EH (cell line): ENCODE measurements at regions not wholly inside any gene's neighbourhood (a gene's known extent, or its start where the extent isn't known, plus 50 kb on each side); places are given as distances from the start of the nearest gene placed in this dataset.
"Not testable (repeated sequence)": the region's sequence is repeated elsewhere in the genome, so short reads cannot be mapped to it uniquely, and the experiment has no call there.

Experiments used
- DNase-seq: peaks from one replicate; pipeline ENCODE4 v3.0.0-alpha.2; 2015; ENCODE audit warnings: low read depth

DNA sequence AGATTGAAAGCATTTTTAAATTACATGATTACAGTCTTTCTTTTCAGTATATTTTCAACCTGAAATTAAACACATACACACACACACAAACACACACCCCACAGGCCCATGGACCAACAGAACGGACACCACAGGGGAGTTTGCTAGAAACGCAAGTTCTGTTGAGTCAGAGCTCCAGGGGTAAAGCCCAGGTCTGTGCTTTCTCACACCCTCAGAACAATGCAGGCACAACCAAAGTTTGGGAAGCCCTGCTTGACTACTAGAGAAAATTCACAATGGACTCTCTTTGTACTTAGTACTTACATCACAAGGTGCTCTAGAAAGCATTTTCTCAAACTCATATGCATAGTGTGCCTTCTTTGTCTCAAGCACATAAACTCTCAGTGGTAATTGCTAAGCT, 704.0 kb upstream of the IGFBP3 start:
- no peak for DNase-seq

DNA sequence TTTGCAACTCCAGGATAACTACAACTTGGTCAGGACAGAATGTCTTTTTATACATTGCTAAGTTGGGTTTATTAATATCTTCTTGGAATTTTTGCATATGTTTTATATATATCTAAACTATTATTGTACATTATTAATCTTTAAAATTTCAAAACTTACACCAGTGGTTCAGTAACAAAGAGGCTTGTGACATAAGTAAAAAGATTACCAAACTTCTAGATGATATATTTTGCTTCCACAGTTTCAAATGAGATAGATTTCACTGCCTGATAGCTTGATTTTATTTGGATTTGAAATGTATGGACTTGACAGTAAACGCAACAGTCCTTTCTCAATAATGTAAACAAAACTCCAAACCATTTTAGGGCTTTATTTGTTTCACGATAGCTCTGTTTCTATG, 701.2 kb upstream of the IGFBP3 start:
- no peak for DNase-seq

GRCh38 chr7:46619723-46620310, 698.7 kb upstream of the IGFBP3 start:
- no peak for DNase-seq

DNA sequence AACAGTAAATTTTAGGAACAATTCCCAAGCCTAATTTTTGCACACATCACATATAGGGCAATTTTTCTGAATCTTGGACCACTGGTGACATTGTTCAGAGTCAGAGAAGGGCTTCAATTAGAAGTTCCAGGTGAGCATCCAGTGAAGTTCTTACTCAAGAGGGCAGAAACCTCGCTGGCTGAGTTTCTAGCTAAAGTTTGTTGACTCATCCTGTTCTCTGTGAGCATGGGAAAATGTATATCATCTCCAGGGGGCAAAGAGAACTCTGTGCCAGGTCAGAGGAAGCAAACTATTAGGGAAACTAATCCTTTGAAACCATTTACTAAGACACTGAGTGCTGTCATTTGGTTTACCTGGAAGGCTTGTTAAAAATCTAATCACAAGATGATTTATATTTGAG, 695.6 kb upstream of the IGFBP3 start:
- DNase-seq, result peak; percentile 37

GRCh38 chr7:46613551-46613950, 692.5 kb upstream of the IGFBP3 start:
- DNase-seq, result no peak

- no peak for DNase-seq
Measured at GRCh38 chr7:46613116-46613515, 692.0 kb upstream of the IGFBP3 start.

DNA sequence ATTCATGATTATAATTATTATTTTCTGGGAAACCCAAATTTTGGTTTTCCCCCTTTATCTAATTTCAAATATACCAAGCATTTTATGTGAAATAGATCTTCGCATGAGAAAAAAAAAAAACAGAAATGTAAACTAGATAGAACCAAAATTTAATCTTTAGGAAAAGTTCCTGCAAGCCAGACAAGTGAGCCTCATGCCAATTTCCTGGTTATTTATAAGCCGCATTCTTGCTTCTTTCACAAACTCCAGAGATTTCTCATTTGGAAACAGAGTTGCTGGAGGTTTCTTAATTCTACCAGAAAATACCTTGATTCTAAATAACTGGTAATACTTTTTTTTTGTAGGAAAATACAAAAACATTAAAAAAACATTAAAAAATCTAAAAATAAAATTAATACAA, 690.4 kb upstream of the IGFBP3 start:
- DNase-seq, result no peak

GRCh38 chr7:46610746-46611145, 689.7 kb upstream of the IGFBP3 start:
- peak; percentile 35 for DNase-seq

DNA sequence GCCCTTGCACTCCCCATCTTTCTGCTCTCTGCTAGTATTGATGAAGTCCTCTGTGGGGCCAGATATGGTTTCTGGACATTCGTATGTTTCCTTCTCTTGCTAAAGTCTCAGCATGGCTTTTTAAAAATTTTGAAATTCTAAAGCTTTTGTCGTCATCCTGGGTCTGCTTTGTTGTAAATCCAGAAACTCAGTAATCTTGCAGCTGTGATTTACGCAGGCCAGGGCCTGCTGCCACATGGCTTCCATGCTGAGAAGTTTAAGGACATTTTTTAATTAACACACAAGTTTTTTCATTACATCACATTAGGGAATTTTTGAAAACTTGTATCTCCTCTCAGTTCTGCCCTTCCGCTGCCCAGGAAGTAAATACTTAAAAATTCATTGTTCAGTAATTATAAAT, 686.1 kb upstream of the IGFBP3 start:
- DNase-seq, result no peak

- peak; percentile 8 for DNase-seq
Measured at GRCh38 chr7:46606761-46607160, 685.7 kb upstream of the IGFBP3 start.

GRCh38 chr7:46604241-46604661, 683.2 kb upstream of the IGFBP3 start:
- DNase-seq, result peak; percentile 35

- peak; percentile 61 for DNase-seq
Measured at GRCh38 chr7:46603780-46604179, 682.7 kb upstream of the IGFBP3 start.

GRCh38 chr7:46603296-46603752, 682.3 kb upstream of the IGFBP3 start:
- no peak for DNase-seq

DNA sequence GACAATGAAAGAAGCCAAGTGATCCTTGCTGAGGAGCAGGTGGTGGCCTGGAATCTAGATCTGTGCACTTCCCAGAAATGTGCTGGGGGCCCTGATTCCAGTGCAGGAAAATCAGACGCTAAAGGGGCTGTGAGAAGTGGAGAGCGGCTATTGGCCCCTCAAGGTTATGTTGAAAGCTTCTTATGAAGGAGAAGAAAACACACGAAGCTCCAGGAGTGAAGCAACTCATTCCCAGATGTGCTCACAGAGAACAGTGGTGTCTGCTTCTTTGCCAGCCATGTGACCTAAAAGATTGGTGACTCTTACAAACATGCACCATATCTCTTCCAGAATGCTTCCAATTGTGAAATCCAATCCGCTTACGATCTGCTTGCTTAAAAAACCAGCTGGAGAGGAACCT, 679.3 kb upstream of the IGFBP3 start:
- DNase-seq, result peak; percentile 29

GRCh38 chr7:46594831-46595230, 673.8 kb upstream of the IGFBP3 start:
- not testable (repeated sequence) for DNase-seq

- DNase-seq, result peak; percentile 58
Measured at GRCh38 chr7:46590918-46591905, 670.1 kb upstream of the IGFBP3 start.

- DNase-seq, result no peak
Measured at GRCh38 chr7:46589286-46589685, 668.2 kb upstream of the IGFBP3 start.

DNA sequence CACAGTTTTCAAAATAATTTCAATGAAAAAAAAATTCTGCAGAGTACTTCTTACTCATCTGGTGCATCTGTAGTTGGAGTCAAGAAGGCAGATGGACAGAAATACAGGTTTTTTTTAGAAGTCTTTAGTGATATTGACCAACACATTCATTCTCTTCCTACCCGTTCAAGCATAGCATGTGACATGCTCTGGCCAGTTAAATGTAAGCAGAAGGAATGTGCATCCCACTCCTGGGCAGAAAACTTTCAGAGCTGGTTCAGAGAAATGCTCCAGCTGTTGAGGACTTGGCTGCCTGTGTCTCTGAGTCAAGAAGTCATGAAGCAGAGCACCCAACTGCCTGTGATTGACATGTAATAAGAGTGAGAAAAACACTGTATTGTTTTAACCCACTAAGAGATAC, 665.3 kb upstream of the IGFBP3 start:
- DNase-seq, result no peak

GRCh38 chr7:46583656-46584055, 662.6 kb upstream of the IGFBP3 start:
- peak; percentile 89 for DNase-seq

GRCh38 chr7:46581268-46581667, 660.2 kb upstream of the IGFBP3 start:
- DNase-seq, result no peak

DNA sequence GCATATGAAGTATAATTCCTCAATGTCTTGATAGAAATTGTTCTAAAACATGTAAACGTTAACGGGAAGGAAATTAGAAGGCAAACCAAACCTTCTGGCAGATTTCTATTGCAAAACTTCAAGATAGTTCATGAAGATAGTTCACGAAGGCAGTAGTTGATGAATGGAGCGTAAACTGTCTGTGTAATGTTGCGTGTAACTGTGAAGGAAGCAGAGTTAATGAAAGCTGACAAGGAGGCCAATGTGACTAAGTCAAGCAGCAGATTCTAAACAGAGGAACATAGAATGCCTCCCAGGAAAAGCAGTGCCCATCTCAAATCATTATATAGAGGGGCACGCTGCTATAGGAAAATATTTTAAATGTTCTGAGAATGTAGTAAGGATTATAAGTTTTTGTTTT, 659.7 kb upstream of the IGFBP3 start:
- DNase-seq, result no peak

DNA sequence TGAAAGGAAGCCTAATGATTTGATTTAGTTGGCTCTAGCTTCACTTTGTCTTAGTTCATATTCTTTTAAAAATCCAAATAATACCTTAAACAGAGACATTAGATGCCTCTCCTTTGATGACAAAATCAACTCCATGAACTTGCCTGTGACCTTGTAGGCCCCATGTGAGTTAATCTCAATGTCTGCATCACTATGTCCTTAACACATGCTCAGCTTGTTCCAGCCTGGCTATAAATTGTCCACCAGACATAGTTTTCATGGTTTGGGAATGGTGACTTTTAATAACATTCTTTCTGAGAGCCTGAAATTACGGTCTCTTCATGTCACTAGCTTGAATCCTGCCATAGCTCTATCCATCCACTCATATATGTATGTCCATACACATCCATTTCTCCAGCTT, 656.3 kb upstream of the IGFBP3 start:
- DNase-seq, result peak; percentile 71

- peak; percentile 84 for DNase-seq
Measured at GRCh38 chr7:46576950-46577349, 655.9 kb upstream of the IGFBP3 start.
